MV-4-11 (cell line): ENCODE measurements at regions not wholly inside any gene's neighbourhood (a gene's known extent, or its start where the extent isn't known, plus 50 kb on each side); places are given as distances from the start of the nearest gene placed in this dataset.

ENCODE experiments used
- DNase-seq: peaks from one replicate; lab custom pipeline; 2025; lab: John Stamatoyannopoulos, UW

DNA sequence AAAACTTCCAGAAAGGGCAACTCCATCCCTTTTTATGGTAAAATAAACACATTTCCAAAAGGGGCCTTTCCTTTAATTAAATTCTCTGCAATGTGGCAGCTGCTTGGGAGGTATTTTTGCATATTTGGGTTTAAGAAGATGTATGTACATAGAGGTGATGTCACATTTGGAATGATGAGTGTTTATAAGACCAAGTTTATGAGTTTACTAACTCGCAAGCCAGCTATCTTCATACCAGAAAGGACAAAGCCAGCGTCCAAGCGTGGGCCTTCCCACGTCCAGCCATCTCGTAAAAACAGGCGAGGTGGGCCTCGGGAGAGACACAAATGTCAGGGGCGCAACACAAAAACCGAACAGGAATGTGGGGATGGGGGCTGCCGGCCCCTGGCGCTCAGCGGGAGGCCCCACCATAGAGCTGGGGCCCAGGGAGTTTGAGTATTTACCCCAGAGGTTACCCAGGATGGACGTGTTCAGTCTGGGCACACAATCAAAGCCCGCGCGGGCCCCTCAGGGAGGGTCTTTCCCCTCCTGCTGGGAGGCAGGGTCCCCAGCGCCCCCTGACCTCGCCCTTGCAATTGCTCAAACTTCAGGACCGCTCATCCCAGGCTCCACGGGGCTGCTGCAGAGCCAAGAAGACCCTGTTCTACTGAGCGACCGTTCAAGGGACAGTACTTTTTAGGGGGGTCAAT lies 137.3 kb downstream of the TWIST2 start:
- DNase-seq, result no peak

DNA sequence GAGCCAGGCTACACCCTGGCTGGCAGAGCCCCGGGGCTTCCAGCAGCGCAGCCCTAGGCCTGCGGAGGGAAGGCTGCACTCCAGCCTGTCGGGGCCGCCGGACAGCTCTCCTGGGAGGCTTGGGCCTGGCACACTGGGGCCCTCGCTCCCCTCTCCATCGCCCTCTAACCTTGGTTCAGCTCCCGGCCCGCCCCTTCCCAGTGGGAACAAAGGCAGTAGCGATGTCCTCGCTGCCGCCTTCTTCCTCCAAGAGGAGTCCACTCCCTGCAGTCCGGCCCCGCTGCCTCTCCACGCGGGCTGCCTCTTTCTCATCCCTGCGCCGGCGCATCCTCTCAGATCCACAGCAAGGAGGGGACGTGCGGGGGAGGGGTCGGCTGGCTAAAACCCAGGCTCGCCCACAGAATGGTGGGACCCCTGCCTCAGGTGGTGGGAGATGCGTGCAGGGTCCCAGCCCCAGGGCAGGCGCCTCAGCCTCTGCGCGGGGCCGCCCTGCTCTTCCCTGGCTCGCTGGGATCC lies 138.1 kb downstream of the TWIST2 start:
- no peak for DNase-seq

DNA sequence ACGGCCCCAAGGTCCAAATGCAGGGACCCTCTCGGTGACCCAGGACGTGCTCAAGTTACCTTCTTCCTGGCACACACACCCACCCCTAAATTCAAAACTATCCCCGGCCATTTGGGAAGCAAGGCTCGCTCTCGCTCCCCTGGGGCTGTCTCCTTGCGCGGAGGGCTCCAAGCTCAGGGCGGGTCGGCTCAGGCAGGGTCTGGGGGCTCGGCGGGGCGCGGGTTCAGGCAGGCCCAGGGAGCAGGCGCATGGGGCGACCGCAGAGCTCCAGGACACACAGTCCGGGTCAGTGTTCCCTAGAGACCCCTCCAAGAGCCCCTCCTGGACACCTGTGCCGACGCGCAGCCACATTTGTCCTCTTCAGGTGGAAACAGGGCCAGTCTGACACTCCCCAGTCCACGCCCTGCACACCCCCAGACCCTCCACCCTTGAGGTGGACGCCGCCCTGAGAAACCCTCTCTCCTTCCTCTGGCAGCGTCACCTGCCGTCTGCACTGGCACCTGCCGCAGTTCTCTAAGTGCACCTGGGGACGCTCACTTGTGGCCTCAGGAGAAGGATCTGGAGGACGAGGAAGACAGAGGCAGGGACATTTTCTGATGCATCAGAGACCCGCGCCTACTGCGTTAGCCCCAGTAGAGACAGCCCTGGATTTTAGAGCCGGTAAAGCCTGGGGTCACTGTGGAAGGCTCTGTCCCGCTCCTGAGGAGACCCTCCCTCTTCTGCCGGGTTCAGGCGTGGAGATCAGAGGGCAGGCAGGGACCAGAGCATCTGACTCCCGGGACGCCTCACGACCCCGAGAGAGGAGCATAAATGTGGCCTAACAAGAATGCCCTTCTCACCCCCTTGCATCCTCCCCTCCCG lies 138.8 kb downstream of the TWIST2 start:
- DNase-seq, result no peak

DNA sequence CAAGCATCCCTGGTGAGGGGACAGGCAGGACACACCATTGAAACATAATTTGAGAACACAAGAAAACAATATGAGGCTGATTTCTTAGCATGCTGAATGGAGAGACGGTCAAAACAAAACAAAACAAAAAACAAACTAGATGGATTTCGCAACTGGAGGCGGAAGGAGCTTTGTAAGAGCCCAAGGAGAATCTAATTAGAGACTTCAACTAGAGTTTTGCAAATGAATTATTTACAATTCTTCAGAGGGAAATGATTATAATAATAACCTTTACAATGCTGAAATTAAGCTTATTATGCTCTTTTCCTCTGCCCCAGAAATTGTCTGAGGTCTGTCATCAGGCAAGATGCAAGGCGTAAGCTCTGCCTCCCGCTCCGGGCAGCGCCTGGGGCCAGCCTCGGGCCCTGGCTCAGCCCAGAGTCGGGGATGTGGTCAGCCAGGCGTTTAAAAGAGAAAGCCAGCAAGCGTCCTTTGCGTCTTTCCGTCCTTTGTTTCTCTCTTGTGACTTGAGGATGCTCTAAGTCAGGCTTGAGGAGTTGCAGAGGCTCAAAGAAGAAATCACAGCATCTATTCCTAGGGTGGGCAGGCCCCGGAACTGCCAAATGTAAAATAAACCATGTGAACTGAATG lies 139.6 kb downstream of the TWIST2 start:
- DNase-seq, result no peak

DNA sequence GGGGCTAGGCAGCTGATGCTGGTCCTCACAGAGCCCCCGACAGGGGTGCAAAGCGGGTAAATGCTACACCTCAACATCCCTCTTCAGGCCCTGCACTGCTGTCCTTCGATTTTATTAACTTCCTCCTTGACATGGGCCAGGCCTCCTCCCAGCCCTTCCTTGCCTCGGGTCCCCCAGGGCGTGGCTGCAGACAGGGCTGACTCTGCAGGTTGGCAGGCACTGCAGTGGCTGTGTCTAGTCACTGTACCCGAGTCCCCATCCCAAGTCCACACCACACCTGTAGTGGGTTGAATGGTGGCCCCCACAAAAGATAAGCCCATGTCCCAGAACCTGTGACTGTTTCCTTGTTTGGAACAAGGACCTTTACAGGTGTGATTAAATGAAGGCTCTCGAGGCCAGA lies 140.2 kb downstream of the TWIST2 start:
- DNase-seq, result no peak

DNA sequence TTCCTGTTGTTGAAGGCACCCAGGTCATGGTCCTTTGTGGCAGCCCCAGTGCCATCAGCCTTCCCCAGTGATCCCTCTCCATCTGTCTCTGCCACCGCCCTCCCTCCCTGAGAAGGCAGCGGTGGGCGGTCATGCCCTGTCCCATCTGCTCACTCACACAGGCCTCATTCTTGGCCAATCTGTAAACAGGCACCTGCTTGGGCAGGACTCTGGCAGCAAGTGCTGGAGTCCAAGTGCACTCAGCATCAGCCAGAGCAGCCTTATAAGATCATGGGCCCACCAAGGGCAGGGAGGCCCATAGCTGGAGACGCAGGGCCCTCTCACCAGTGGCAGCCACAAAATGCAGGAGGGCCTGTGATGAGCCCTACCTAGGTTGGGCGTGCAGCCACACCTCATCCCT lies 140.9 kb downstream of the TWIST2 start:
- no peak for DNase-seq

DNA sequence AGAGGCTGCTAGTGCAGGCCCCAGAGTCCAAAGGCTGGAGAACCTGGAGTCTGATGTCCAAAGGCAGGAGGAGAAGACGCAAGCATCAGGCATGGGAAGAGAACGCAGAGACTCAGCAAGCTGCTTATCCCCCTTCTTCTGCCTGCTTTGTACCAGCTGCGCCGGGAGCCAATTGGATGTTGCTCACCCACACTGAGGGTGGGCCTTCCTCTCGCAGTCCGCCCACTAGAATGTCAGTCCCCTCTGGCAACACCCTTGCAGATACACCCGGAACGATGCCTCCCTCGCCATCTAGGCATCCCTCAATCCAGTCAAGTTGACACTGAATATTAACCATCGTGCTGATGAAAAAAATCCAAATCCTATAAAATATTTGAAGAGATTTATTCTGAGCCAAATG lies 141.6 kb downstream of the TWIST2 start:
- no peak for DNase-seq

DNA sequence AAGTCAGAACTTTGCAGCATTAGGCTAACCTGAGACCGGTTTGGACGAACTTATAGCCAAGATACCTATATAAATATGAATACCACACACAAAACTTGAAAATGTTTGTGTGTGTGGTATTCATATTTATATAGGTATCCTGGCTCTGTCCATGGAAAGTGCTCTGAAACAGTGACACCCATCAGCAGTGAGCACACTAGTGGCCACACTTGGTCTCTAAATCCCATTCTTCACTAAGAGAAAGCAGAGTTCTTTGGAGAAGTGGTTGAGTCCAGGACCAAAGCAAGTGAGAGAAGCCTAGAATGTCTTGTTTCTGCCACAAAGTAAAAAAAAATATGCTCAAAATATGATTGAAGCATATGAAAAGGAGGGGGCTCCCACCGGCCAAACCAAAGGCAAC lies 146.5 kb downstream of the TWIST2 start:
- no peak for DNase-seq

DNA sequence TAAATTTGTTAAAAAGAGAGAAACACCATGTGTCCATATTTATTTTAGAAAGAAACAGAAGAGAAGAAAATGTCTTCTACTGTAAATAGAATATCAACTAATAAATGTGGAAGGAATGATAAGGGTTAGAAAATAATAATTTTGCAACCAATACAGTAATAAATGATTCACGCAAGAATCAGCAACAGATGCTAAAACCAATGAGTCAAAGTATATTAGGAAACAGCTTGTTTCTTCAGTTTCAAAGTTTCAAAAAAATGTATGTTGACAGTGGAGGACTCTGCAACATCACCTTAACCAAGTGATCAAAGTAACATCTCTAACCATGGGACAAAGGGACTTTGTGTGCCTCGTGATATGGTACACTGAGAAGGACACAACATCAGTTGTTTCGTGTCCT lies 147.0 kb downstream of the TWIST2 start:
- no peak for DNase-seq

DNA sequence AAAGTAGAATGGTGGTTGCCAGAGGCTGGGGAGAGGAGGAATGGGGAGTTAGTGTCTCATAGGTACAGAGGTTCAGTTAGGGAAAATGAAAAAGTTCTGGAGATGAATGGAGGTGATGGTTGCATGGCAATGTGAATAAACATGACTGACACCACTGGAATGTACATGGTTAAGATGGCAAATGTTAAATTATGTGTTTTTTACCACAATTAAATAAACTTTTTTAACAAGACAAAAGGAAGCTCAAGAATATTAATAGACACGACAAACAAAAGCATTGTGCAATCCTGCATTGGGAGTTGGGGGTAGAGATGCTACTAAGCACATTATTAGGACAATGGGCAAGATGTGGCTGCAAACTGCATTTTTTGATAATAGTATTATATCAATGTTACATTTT lies 147.7 kb downstream of the TWIST2 start:
- DNase-seq, result no peak

DNA sequence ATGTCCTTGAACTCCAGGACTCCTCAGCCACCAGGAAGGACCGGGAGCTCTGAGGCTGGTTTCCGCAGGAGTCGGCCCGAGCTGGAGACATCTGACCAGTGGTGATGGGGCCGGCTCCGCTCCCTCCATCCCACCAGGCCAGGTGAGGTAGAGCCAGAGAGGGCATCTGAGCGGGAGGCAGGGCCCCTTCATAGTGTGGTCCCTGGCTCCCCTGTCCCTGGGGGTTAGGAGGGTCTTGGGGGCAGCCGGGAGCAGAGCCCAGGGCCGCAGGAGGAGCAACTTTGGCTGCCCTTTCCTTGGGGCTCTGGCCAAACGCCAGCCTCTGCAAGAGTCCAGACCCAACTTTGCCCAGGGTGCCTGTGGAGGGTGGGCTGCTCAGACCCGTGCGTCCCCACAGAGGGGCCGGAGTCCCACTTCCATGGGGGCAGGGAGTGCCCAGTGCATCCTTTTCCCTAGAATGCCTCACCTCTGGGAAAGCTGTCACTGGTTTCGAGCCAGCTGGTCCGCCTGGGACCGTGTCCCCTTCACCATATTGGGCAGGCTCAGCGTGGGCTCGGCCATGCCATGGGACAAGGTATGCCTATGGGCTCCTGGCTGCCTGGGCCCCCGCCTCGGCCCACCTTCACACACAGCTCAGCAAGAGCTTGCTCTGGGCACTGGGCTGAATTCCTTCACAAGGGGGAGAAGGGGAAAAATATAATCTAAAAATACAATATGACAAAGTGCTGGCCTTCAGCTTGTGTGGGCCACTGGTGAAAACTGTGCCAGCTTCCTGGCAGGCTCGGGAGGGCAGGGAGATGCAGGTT lies 148.6 kb downstream of the TWIST2 start:
- DNase-seq, result no peak

DNA sequence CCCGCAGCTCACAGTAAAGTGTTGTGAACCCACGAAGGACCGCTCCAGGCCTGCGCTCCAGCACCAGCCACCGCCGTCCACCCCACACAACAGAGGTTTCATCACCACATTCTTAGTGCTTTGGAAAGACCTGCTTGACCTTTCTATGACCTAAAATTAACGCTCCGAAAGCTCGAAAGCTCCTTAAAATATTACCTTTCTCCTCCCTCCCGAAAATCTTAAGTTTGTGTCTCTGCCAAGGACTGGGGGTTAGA lies 149.2 kb downstream of the TWIST2 start:
- DNase-seq, result no peak

DNA sequence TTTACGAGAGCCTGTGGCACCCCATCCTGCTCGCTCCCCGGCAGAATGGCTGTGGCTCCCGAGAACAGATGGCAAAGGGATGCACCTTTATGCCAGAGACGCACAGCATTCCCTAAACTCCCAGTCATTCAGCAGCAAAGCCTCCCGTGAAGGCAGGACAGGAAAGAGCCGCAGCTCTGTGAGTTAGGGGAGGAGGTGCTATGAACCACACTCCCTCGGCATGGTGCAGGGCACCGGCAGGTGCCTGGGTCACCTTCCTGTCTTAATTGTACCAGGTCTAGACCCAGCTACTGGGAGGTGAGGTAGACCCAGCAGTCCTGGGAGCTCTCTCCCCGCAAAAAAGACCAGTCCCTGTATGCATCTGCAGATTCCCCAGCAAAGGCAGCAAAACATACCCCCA lies 149.8 kb downstream of the TWIST2 start:
- no peak for DNase-seq
